ENCODE measurements at regions not wholly inside any gene's neighbourhood (a gene's known extent, or its start where the extent isn't known, plus 50 kb on each side); places are given as distances from the start of the nearest gene placed in this dataset.

DNA sequence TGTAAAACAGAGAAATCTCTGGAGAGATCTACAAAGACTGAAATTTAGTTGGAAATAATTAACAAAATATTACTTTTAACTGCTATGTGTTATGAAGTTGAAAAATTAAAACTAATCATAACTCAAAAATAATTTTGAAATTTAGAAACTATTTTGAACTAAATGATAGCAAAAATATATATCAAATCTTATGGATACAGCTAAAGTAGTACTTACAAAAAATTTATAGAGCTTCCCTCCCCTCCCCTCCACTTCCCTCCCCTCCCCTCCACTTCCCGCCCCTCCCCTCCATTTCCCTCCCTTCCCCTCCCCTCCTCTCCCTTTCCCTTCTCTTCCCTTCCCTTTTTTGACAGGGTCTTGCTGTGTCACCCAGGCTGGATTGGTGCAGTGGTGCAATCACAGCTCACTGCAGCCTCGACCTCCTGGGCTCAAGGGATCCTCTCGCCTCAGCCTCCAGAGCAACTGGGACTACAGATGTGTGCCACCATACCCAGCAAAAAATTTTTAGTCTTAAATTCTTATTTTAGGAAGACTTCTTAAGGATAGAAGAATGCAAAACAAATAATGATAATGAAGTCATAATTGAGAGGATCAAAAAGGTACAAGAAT is 87.2 kb upstream of the RGS17 start:
- TF ChIP-seq, protein P1, sequence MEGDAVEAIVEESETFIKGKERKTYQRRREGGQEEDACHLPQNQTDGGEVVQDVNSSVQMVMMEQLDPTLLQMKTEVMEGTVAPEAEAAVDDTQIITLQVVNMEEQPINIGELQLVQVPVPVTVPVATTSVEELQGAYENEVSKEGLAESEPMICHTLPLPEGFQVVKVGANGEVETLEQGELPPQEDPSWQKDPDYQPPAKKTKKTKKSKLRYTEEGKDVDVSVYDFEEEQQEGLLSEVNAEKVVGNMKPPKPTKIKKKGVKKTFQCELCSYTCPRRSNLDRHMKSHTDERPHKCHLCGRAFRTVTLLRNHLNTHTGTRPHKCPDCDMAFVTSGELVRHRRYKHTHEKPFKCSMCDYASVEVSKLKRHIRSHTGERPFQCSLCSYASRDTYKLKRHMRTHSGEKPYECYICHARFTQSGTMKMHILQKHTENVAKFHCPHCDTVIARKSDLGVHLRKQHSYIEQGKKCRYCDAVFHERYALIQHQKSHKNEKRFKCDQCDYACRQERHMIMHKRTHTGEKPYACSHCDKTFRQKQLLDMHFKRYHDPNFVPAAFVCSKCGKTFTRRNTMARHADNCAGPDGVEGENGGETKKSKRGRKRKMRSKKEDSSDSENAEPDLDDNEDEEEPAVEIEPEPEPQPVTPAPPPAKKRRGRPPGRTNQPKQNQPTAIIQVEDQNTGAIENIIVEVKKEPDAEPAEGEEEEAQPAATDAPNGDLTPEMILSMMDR (IDR thresholded peaks at IDR 0.05; ENCODE audit: control extremely low read depth in 1 of 3, insufficient read depth in 1 of 3, low read depth in 1 of 3, low read length in 3 of 3) = no peak
- TF ChIP-seq, protein P2, sequence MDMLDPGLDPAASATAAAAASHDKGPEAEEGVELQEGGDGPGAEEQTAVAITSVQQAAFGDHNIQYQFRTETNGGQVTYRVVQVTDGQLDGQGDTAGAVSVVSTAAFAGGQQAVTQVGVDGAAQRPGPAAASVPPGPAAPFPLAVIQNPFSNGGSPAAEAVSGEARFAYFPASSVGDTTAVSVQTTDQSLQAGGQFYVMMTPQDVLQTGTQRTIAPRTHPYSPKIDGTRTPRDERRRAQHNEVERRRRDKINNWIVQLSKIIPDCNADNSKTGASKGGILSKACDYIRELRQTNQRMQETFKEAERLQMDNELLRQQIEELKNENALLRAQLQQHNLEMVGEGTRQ (IDR thresholded peaks at IDR 0.05; ENCODE audit: low read length) = no peak
- TF ChIP-seq SP1 (IDR thresholded peaks at IDR 0.05; ENCODE audit: low read depth, low read length) = no peak
- TF ChIP-seq YY1 (IDR thresholded peaks at IDR 0.05; ENCODE audit: low read depth, low read length) = no peak
- no peak for TF ChIP-seq CHD2 (IDR thresholded peaks at IDR 0.05; ENCODE audit: low read length)
- no peak for TF ChIP-seq CBX5 (IDR thresholded peaks at IDR 0.05; ENCODE audit: low read depth, low read length)
- TF ChIP-seq TBP (IDR thresholded peaks at IDR 0.05; ENCODE audit: low read depth, low read length) = no peak
- TF ChIP-seq, protein P3, sequence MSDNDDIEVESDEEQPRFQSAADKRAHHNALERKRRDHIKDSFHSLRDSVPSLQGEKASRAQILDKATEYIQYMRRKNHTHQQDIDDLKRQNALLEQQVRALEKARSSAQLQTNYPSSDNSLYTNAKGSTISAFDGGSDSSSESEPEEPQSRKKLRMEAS (IDR thresholded peaks at IDR 0.05) = no peak
- TF ChIP-seq POU5F1 (IDR thresholded peaks at IDR 0.05; ENCODE audit: low read depth, low read length) = no peak
- no peak for TF ChIP-seq ZNF274 (IDR thresholded peaks at IDR 0.05; ENCODE audit: borderline replicate concordance, extremely low read depth, low read length)
- no peak for TF ChIP-seq EP300 (IDR thresholded peaks at IDR 0.05; ENCODE audit: borderline replicate concordance in 1 of 2, low read depth in 2 of 2, low read length in 2 of 2)
- no peak for TF ChIP-seq POLR2AphosphoS5 (IDR thresholded peaks at IDR 0.05; ENCODE audit: low read depth, low read length)
- TF ChIP-seq POLR2A (IDR thresholded peaks at IDR 0.05; ENCODE audit: control extremely low read depth in 1 of 2, low read depth in 2 of 2, low read length in 2 of 2) = no peak
